Esophagus muscularis mucosa (tissue), 4 donors: ENCODE measurements at regions not wholly inside any gene's neighbourhood (a gene's known extent, or its start where the extent isn't known, plus 50 kb on each side); places are given as distances from the start of the nearest gene placed in this dataset.

ENCODE experiments used
- DNase-seq: peaks from one replicate; pipeline ENCODE4 v3.0.0-alpha.2; 2017; ENCODE audit errors: extremely low spot score
- H3K27ac ChIP-seq, 4 donors: fragments of 200-600 bp; sonication (generic); replicated peaks in 1 of 4; 1 replicate in 3 of 4; 2 replicates in 1 of 4; pipeline ENCODE4 v1.5.1; 2016 to 2019; ENCODE audit warnings: mild to moderate bottlenecking in 1 of 4
- H3K27me3 ChIP-seq, 4 donors: fragments of 200-600 bp; sonication (generic); one replicate each; pipeline versions ENCODE4 v1.5.1 to v1.6.0; 2016 to 2019
- H3K36me3 ChIP-seq, 4 donors: fragments of 200-600 bp; sonication (generic); one replicate each; pipeline ENCODE4 v1.5.1; 2016 to 2019
- H3K4me1 ChIP-seq, 4 donors: fragments of 200-600 bp; sonication (generic); one replicate each; pipeline ENCODE4 v1.5.1; 2016 to 2019
- H3K4me3 ChIP-seq, 4 donors: fragments of 200-600 bp; sonication (generic); 1 replicate in 2 of 4; 2 replicates in 2 of 4; pipeline ENCODE4 v1.5.1; 2016 to 2019; ENCODE audit warnings: mild to moderate bottlenecking in 4 of 4, moderate library complexity in 1 of 4
- H3K9me3 ChIP-seq, 4 donors: fragments of 200-600 bp; sonication (generic); 1 replicate in 3 of 4; 2 replicates in 1 of 4; pipeline ENCODE4 v1.5.1; 2016 to 2019
- EP300 ChIP-seq: sonication (generic); formaldehyde crosslinking; IDR thresholded peaks from one replicate; pipeline ENCODE4 v1.6.1; 2017; ENCODE audit warnings: antibody characterized with exemption
- POLR2A ChIP-seq: fragments of 450-650 bp; IDR thresholded peaks from one replicate; pipeline ENCODE4 v1.6.1; 2017; ENCODE audit warnings: antibody characterized with exemption, moderate library complexity, mild to moderate bottlenecking, low read depth
- POLR2AphosphoS5 ChIP-seq, 2 donors: sonication (generic); formaldehyde crosslinking; IDR thresholded peaks; one replicate each; pipeline ENCODE4 v1.6.1; 2017; ENCODE audit warnings: antibody characterized with exemption in 2 of 2
- WGBS: methylation state at CpG from one replicate; pipeline ENCODE4 v1.1.5; 2018; 5-methylcytosine and 5-hydroxymethylcytosine counted together
- intact Hi-C: fragments of 100-400 bp; cut with DNase I; formaldehyde crosslinking; loops from one replicate; pipeline ENCODE4 v1.15.1; 2023
- TF ChIP-seq, protein P1 (sequence below), 3 experiments: fragments of 200-600 bp in 2 of 3; fragments of 450-650 bp in 1 of 3; sonication (generic) in 2 of 3; IDR thresholded peaks; one replicate each; pipeline ENCODE4 v1.5.1; 2017 to 2019; ENCODE audit warnings: antibody characterized with exemption in 3 of 3, mild to moderate bottlenecking in 2 of 3, moderate library complexity in 1 of 3

DNA sequence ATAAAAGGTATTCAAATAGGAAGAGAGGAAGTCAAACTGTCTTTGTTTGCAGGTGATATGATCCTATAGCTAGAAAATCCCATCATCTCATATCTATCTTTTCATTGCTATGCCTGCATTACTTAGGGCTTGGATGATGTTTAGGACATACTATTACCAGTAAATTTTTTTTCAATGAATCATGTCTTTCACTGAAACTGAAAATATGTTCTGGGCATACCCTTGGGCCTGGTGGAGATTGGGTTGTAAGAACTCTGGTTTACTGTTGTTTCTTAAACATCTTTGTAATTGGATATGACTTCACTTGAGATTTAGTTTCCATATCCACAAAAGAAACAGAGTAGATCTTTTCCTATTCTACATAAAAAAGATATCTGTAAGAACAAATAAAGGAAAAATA lies 502.2 kb upstream of the PRMT6 start:
- Histone ChIP-seq H3K4me1 (no peaks in the 10 kb centered on the region), H3K36me3 (no peaks in the 10 kb centered on the region), H3K4me3 (no peak overlapping the region), H3K27ac (no peak overlapping the region), H3K27me3 (no peaks in the 10 kb centered on the region), H3K9me3 (no peaks in the 10 kb centered on the region)
- TF ChIP-seq EP300 (no peak), POLR2AphosphoS5 (IDR thresholded peaks at IDR 0.05) (no peak), POLR2A (no peak)
- TF ChIP-seq, protein P1, sequence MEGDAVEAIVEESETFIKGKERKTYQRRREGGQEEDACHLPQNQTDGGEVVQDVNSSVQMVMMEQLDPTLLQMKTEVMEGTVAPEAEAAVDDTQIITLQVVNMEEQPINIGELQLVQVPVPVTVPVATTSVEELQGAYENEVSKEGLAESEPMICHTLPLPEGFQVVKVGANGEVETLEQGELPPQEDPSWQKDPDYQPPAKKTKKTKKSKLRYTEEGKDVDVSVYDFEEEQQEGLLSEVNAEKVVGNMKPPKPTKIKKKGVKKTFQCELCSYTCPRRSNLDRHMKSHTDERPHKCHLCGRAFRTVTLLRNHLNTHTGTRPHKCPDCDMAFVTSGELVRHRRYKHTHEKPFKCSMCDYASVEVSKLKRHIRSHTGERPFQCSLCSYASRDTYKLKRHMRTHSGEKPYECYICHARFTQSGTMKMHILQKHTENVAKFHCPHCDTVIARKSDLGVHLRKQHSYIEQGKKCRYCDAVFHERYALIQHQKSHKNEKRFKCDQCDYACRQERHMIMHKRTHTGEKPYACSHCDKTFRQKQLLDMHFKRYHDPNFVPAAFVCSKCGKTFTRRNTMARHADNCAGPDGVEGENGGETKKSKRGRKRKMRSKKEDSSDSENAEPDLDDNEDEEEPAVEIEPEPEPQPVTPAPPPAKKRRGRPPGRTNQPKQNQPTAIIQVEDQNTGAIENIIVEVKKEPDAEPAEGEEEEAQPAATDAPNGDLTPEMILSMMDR (IDR thresholded peaks at IDR 0.05), result no peak
- no peak for DNase-seq
- intact Hi-C loops, result no loop called here

DNA sequence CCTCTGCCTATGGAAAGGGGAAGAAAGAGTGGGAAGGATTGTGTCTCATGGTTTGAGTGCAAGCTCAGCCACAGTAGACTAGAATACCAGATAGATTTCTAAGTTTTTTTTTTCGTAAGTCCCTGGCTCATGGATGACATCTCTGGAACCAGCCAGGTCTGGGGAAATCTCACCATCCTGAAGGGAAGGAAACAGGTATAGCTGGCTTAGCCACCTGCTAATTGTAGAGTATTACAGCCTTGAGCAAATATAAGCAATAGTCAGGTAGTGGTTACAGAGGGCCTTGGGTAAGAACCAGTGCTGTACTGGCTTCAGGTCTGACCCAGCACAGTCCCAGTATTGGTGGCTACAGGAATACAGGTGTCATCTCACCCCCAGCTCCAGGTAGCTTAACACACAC lies 500.9 kb upstream of the PRMT6 start:
- Histone ChIP-seq H3K4me1 (no peaks in the 10 kb centered on the region), H3K4me3 (no peak overlapping the region), H3K27ac (no peak overlapping the region), H3K27me3 (no peaks in the 10 kb centered on the region), H3K36me3 (no peaks in the 10 kb centered on the region), H3K9me3 (no peaks in the 10 kb centered on the region)
- WGBS, result 93% methylated on average over 1 of the region's 1 CpG
- no peak for DNase-seq
- no peak for TF ChIP-seq POLR2AphosphoS5 (IDR thresholded peaks at IDR 0.05)
- no peak for TF ChIP-seq EP300
- no peak for TF ChIP-seq POLR2A
- TF ChIP-seq, protein P1 (IDR thresholded peaks at IDR 0.05), result no peak
- intact Hi-C loops, result no loop called here

DNA sequence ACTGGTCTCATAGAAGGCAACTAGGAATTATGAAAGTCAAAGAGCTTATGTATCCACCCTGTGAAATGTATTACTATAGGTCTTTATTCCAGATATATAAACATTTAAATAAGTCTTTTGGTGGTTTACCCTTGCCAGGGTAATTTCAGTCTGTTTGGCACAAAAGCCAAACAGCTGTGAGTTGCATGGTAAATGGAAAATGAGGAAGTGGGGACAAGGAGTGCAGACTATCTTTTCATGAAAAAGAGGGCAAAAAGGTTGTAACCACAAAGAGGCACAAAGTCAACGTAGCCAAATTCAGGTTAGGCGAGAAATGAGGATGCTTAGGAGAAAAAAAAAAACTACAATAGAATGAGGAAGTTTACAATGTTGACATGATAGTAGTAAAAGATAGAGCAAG lies 492.3 kb upstream of the PRMT6 start:
- WGBS, result 81% methylated on average over 2 of the region's 2 CpGs
- TF ChIP-seq EP300, result no peak
- TF ChIP-seq POLR2A, result no peak
- no peak for TF ChIP-seq POLR2AphosphoS5 (IDR thresholded peaks at IDR 0.05)
- TF ChIP-seq, protein P1 (IDR thresholded peaks at IDR 0.05), result no peak
- Histone ChIP-seq H3K4me3 (no peak overlapping the region), H3K27me3 (no peaks in the 10 kb centered on the region), H3K4me1 (no peaks in the 10 kb centered on the region), H3K36me3 (no peaks in the 10 kb centered on the region), H3K27ac (no peak overlapping the region), H3K9me3 (no peaks in the 10 kb centered on the region)
- no peak for DNase-seq
- intact Hi-C loops, result no loop called here

DNA sequence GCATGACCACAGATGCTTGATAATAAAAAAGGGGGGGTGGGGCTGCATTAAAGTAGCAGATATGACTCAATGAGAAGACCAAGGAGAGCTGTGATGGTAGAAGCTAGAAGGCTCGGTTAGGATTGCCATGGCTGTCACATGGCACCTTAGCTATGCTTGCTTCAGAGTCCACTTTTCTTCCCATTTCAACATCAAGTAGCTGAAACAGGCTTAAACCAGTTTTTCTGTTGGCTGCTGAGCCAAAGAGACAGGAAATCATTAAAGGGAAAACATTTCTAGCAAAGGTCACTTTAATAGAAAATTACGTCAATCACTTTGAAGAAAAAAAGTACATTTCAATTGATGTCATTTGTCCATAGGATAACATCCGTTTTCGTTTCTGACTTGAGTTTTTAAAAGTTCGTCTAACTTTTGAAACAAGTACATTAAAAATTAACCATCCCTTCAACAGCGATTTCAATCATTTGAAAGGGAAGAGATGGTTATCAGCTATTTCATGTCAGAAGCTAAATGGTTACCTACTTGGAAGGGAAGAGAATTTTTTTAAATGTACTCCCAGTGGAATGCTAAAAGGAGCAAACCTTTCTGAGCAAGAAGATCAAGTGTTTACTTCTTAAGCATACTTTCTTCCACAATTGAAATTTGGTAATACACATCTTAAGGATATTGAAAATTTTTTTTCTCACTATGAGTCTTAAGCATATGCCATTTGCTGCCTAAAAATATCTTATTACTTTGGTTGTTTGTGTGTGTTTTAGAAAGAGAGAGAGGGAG lies 488.1 kb upstream of the PRMT6 start:
- Histone ChIP-seq H3K36me3 (no peaks in the 10 kb centered on the region), H3K27me3 (no peaks in the 10 kb centered on the region), H3K4me3 (no peak overlapping the region), H3K27ac (no peak overlapping the region), H3K4me1 (no peaks in the 10 kb centered on the region), H3K9me3 (no peaks in the 10 kb centered on the region)
- no peak for TF ChIP-seq POLR2A
- no peak for TF ChIP-seq POLR2AphosphoS5 (IDR thresholded peaks at IDR 0.05)
- TF ChIP-seq EP300, result no peak
- TF ChIP-seq, protein P1 (IDR thresholded peaks at IDR 0.05), result no peak
- no peak for DNase-seq
- intact Hi-C loops, result no loop called here
- 73% methylated on average over 6 of the region's 6 CpGs for WGBS

DNA sequence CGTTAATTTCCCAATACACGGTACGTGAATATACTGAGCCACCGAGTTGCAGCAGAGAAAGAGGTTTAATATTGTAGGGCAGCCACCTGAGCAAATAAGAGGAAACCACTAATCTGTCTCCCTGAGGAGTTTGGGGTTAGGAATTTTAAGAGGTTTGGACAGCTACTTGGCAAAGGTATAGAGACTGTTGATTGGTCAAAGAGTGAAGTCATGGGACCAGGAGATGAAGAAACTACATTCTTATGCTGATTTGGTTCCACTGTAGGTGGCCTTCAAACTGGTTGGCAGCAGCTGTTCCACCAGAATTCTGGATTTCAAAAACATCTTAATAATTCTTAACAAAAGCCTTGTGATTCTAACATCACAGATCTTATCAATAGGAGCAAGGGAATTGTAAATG lies 485.4 kb upstream of the PRMT6 start:
- no peaks in the 10 kb centered on the region for H3K27me3 ChIP-seq
- no peak overlapping the region for H3K27ac ChIP-seq
- no peak for DNase-seq
- 83% methylated on average over 4 of the region's 4 CpGs for WGBS
- H3K9me3 ChIP-seq, result no peaks in the 10 kb centered on the region
- H3K4me1 ChIP-seq, result no peaks in the 10 kb centered on the region
- intact Hi-C loops, result no loop called here
- H3K4me3 ChIP-seq, result no peak overlapping the region
- TF ChIP-seq, protein P1 (IDR thresholded peaks at IDR 0.05), result no peak
- TF ChIP-seq POLR2A (no peak), POLR2AphosphoS5 (IDR thresholded peaks at IDR 0.05) (no peak), EP300 (no peak)
- H3K36me3 ChIP-seq, result no peaks in the 10 kb centered on the region
